CD4-positive, alpha-beta T cell (primary cell): ENCODE measurements at regions not wholly inside any gene's neighbourhood (a gene's known extent, or its start where the extent isn't known, plus 50 kb on each side); places are given as distances from the start of the nearest gene placed in this dataset.

Experiments used
- ATAC-seq: fragments of 200-7000 bp; cut with Tn5 transposase; one replicate; pipeline ENCODE4 v1.10.0; 2022; ENCODE audit warnings: mild to moderate bottlenecking; ENCODE audit not compliant: poor library complexity
- CTCF ChIA-PET: fragments of 350-600 bp; sonication (Branson Sonifier 250); formaldehyde crosslinking; loops from one replicate; lab custom pipeline; 2021; ENCODE audit warnings: antibody characterized with exemption, inconsistent platforms; lab: Charles Lee
- POLR2A ChIA-PET: fragments of 350-600 bp; sonication (Branson Sonifier 250); formaldehyde crosslinking; loops from one replicate; lab custom pipeline; 2021; ENCODE audit warnings: antibody characterized with exemption, inconsistent platforms; lab: Charles Lee
- DNase-seq, 14 experiments: peaks; one replicate each; pipeline ENCODE4 v3.0.0-alpha.2; 2013 to 2020; ENCODE audit warnings: mixed read lengths in 2 of 14
- H3K27ac ChIP-seq, 2 donors: one replicate each; pipeline versions ENCODE4 v1.5.1 to v1.7.0; 2013; ENCODE audit warnings: low read length in 2 of 2, low read depth in 1 of 2, mild to moderate bottlenecking in 1 of 2
- H3K27me3 ChIP-seq, 2 experiments: 1 replicate in 1 of 2; 2 replicates in 1 of 2; pipeline versions ENCODE4 v1.6.1 to v1.7.0; 2013; ENCODE audit warnings: low read length in 2 of 2, control low read depth in 1 of 2, mild to moderate bottlenecking in 1 of 2, moderate library complexity in 1 of 2; ENCODE audit not compliant: insufficient read depth in 2 of 2, control insufficient read depth in 1 of 2
- H3K36me3 ChIP-seq: one replicate; pipeline ENCODE4 v1.6.1; 2013; ENCODE audit warnings: low read length, control low read depth; ENCODE audit not compliant: insufficient read depth
- H3K4me1 ChIP-seq: one replicate; pipeline ENCODE4 v1.6.1; 2013; ENCODE audit warnings: low read length, control low read depth; ENCODE audit not compliant: insufficient read depth
- H3K4me3 ChIP-seq: one replicate; pipeline ENCODE4 v1.5.1; 2013; ENCODE audit warnings: mild to moderate bottlenecking, low read length, moderate library complexity
- H3K9me3 ChIP-seq, 2 experiments: 1 replicate in 1 of 2; 2 replicates in 1 of 2; pipeline versions ENCODE4 v1.6.1 to v1.7.0; 2013; ENCODE audit warnings: low read length in 2 of 2, mild to moderate bottlenecking in 2 of 2, control low read depth in 1 of 2, moderate library complexity in 1 of 2; ENCODE audit not compliant: control insufficient read depth in 1 of 2, insufficient read depth in 1 of 2
- H3K27ac Mint-ChIP-seq: one replicate; pipeline ENCODE4 v1.8.0; 2020; ENCODE audit warnings: mixed read lengths
- H3K27me3 Mint-ChIP-seq: one replicate; pipeline ENCODE4 v1.8.0; 2021; ENCODE audit warnings: mixed read lengths
- H3K36me3 Mint-ChIP-seq: one replicate; pipeline ENCODE4 v1.8.0; 2021; ENCODE audit warnings: low read depth, mixed read lengths
- H3K4me1 Mint-ChIP-seq: one replicate; pipeline ENCODE4 v1.8.0; 2021; ENCODE audit warnings: low read depth, mixed read lengths
- H3K4me3 Mint-ChIP-seq: one replicate; pipeline ENCODE4 v1.8.0; 2020; ENCODE audit warnings: mild to moderate bottlenecking, mixed read lengths
- H3K9me3 Mint-ChIP-seq: one replicate; pipeline ENCODE4 v1.8.0; 2020; ENCODE audit warnings: mixed read lengths
- intact Hi-C, 2 experiments: fragments of 100-400 bp; cut with DNase I in 1 of 2; cut with micrococcal nuclease in 1 of 2; formaldehyde crosslinking; loops; one replicate each; pipeline versions ENCODE4 v1.15.1 to v1.9.0; 2023 to 2025; cut with DNase I, micrococcal nuclease
- TF ChIP-seq, protein P1 (sequence below): fragments of 200-600 bp; IDR thresholded peaks from one replicate; pipeline ENCODE4 v1.8.0; 2022; ENCODE audit warnings: antibody characterized with exemption, mild to moderate bottlenecking

DNA sequence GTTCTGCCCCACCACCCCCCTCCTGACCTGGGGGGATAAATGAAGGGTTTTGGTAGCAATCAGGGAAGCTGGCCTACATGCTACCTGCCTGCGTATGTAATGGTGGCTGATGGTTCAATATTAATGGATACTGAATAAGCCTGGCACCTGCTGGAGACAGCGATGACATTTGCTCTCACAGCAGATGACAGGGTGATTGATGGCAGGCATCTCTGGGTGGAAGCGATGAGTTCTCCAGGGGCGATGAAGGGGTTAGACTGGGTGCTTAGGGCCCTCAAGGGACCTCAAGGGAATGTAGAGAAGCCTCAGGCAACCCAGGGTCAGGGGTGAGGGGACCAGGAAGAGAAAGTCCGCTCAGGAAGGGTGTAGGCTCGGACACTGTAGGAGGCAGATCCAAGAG lies 107.7 kb upstream of the MLN start:
- Histone ChIP-seq H3K4me3 (no peak overlapping the region), H3K27ac (no peak overlapping the region), H3K27me3 (no peaks in the 10 kb centered on the region), H3K4me1 (peaks cover 88% of the 10 kb centered on the region), H3K36me3 (no peaks in the 10 kb centered on the region), H3K9me3 (no peaks in the 10 kb centered on the region)
- H3K9me3 Mint-ChIP-seq = no peaks in the 10 kb centered on the region
- no peak for DNase-seq
- no peak for ATAC-seq
- CTCF ChIA-PET = no interaction called here
- POLR2A ChIA-PET = no interaction called here
- peaks cover 89% of the 10 kb centered on the region for H3K4me1 Mint-ChIP-seq
- intact Hi-C loops = no loop called here
- H3K36me3 Mint-ChIP-seq = no peaks in the 10 kb centered on the region
- TF ChIP-seq, protein P1, sequence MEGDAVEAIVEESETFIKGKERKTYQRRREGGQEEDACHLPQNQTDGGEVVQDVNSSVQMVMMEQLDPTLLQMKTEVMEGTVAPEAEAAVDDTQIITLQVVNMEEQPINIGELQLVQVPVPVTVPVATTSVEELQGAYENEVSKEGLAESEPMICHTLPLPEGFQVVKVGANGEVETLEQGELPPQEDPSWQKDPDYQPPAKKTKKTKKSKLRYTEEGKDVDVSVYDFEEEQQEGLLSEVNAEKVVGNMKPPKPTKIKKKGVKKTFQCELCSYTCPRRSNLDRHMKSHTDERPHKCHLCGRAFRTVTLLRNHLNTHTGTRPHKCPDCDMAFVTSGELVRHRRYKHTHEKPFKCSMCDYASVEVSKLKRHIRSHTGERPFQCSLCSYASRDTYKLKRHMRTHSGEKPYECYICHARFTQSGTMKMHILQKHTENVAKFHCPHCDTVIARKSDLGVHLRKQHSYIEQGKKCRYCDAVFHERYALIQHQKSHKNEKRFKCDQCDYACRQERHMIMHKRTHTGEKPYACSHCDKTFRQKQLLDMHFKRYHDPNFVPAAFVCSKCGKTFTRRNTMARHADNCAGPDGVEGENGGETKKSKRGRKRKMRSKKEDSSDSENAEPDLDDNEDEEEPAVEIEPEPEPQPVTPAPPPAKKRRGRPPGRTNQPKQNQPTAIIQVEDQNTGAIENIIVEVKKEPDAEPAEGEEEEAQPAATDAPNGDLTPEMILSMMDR = no peak
- peak overlapping the region; percentile 24 for H3K27ac Mint-ChIP-seq
- no peak overlapping the region for H3K4me3 Mint-ChIP-seq
- H3K27me3 Mint-ChIP-seq = no peaks in the 10 kb centered on the region

GRCh38 chr6:33910594-33910993 lies 106.8 kb upstream of the MLN start:
- intact Hi-C loops = no loop called here

GRCh38 chr6:33909737-33910136 lies 105.9 kb upstream of the MLN start:
- Mint-ChIP-seq H3K4me3 (no peak overlapping the region), H3K36me3 (no peaks in the 10 kb centered on the region), H3K9me3 (no peaks in the 10 kb centered on the region), H3K27me3 (no peaks in the 10 kb centered on the region), H3K27ac (peak overlapping the region; percentile 18), H3K4me1 (peaks cover 89% of the 10 kb centered on the region)
- no peak for DNase-seq
- ChIA-PET CTCF (no interaction called here), POLR2A (no interaction called here)
- Histone ChIP-seq H3K36me3 (no peaks in the 10 kb centered on the region), H3K27ac (no peak overlapping the region), H3K4me3 (no peak overlapping the region), H3K4me1 (peaks cover 93% of the 10 kb centered on the region), H3K27me3 (no peaks in the 10 kb centered on the region), H3K9me3 (no peaks in the 10 kb centered on the region)
- no peak for ATAC-seq
- TF ChIP-seq, protein P1 = no peak
- intact Hi-C loops = loop anchor here in 1 of 2 experiments (10.0 kb wide), 2 partner anchors 45 to 125 kb away; partner anchors contain the start of gene LEMD2

More at GRCh38 chr6:33910594-33910993, 106.8 kb upstream of the MLN start:
- DNase-seq (no peak), ATAC-seq (no peak)
- Histone ChIP-seq H3K9me3 (no peaks in the 10 kb centered on the region), H3K27me3 (no peaks in the 10 kb centered on the region), H3K4me1 (peaks cover 93% of the 10 kb centered on the region), H3K27ac (no peak overlapping the region), H3K4me3 (no peak overlapping the region), H3K36me3 (no peaks in the 10 kb centered on the region)
- CTCF ChIA-PET = no interaction called here
- Mint-ChIP-seq H3K4me3 (no peak overlapping the region), H3K27ac (peak overlapping the region; percentile 18), H3K27me3 (no peaks in the 10 kb centered on the region), H3K36me3 (no peaks in the 10 kb centered on the region), H3K9me3 (no peaks in the 10 kb centered on the region), H3K4me1 (peaks cover 89% of the 10 kb centered on the region)
- TF ChIP-seq, protein P1 = no peak
- POLR2A ChIA-PET = no interaction called here
